OCI-LY3 (cell line): ENCODE measurements at regions not wholly inside any gene's neighbourhood (a gene's known extent, or its start where the extent isn't known, plus 50 kb on each side); places are given as distances from the start of the nearest gene placed in this dataset.

Experiments used
- H2AFZ ChIP-seq: fragments of 200-600, 300-600 bp; shearing (Covaris generic); 2 replicates; pipeline ENCODE4 v1.6.0; 2014; ENCODE audit warnings: antibody characterized with exemption, low read depth, low read length
- H3K27ac ChIP-seq: fragments of 200-600, 300-600 bp; sonication (generic); 2 replicates; pipeline ENCODE4 v1.5.1; 2014; ENCODE audit warnings: mild to moderate bottlenecking, low read length, moderate library complexity, mixed read lengths
- H3K27me3 ChIP-seq: fragments of 200-600, 300-600 bp; sonication (generic); 2 replicates; pipeline ENCODE4 v1.6.1; 2014; ENCODE audit warnings: low read depth, low read length, mixed read lengths
- H3K36me3 ChIP-seq: fragments of 200-600, 300-600 bp; sonication (generic); replicated peaks from 2 replicates; pipeline ENCODE3; 2014; ENCODE audit warnings: low read depth, low read length, mixed read lengths
- H3K4me1 ChIP-seq: fragments of 300-600, 200-600 bp; sonication (generic); 2 replicates; pipeline ENCODE4 v1.6.1; 2014; ENCODE audit warnings: low read length, mixed read lengths
- H3K4me2 ChIP-seq: fragments of 200-600, 300-600 bp; sonication (generic); 2 replicates; pipeline ENCODE4 v1.6.1; 2014; ENCODE audit warnings: low read length, mixed read lengths
- H3K4me3 ChIP-seq: fragments of 300-600, 200-600 bp; sonication (generic); 2 replicates; pipeline ENCODE4 v1.5.1; 2014; ENCODE audit warnings: antibody characterized with exemption, mild to moderate bottlenecking, low read length, moderate library complexity
- H3K79me2 ChIP-seq: fragments of 300-600, 200-600 bp; shearing (Covaris generic); 2 replicates; pipeline ENCODE4 v1.6.1; 2014; ENCODE audit warnings: mild to moderate bottlenecking, low read length, mixed read lengths
- H3K9ac ChIP-seq: fragments of 300-600, 200-600 bp; shearing (Covaris generic); 2 replicates; pipeline ENCODE4 v1.6.0; 2014; ENCODE audit warnings: mild to moderate bottlenecking, low read length, moderate library complexity
- H3K9me3 ChIP-seq: fragments of 200-600, 300-600 bp; shearing (Covaris generic); 2 replicates; pipeline ENCODE4 v1.6.1; 2014; ENCODE audit warnings: low read length, mixed read lengths; ENCODE audit not compliant: insufficient read depth
- H4K20me1 ChIP-seq: fragments of 200-600, 300-600 bp; sonication (generic); 2 replicates; pipeline ENCODE4 v1.6.1; 2016; ENCODE audit warnings: low read length, mixed read lengths; ENCODE audit not compliant: insufficient read depth
- EZH2phosphoT487 ChIP-seq: fragments of 200-600 bp; shearing (Covaris generic); IDR thresholded peaks from 2 replicates; pipeline ENCODE4 v1.6.1; 2018; ENCODE audit warnings: antibody characterized with exemption, mixed run types, low read depth
- TF ChIP-seq, protein P1 (sequence below): fragments of 200-600, 300-600 bp; sonication (generic); IDR thresholded peaks from 2 replicates; pipeline ENCODE4 v1.5.1; 2014; ENCODE audit warnings: antibody characterized with exemption, low read length, low read depth

DNA sequence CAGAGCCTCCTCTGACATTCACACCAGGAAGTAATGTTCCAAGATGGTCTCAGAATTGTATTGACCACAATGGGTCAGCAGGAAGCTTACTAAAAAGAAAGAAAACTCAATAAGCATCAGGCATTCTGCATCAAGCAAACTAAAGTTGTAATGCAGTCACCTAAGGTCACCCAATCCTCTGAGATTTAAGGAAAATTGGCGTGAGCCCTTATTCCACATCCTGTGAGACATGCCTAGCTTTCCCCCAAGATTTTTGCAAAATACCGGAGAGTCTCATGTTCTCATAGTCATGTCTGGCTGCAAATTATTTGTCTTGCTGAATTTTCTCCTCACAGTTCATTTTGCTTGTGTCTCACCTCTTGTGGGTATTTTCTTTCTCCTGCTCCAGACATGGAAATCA lies 417.1 kb upstream of the SOX9 start:
- H3K9ac ChIP-seq: no peak overlapping the region
- H3K4me2 ChIP-seq: no peak overlapping the region
- no peaks in the 10 kb centered on the region for H3K9me3 ChIP-seq
- no peak overlapping the region for H3K4me3 ChIP-seq
- H2AFZ ChIP-seq: no peak overlapping the region
- H3K36me3 ChIP-seq: no peaks in the 10 kb centered on the region
- no peaks in the 10 kb centered on the region for H4K20me1 ChIP-seq
- no peak for TF ChIP-seq EZH2phosphoT487
- TF ChIP-seq, protein P1, sequence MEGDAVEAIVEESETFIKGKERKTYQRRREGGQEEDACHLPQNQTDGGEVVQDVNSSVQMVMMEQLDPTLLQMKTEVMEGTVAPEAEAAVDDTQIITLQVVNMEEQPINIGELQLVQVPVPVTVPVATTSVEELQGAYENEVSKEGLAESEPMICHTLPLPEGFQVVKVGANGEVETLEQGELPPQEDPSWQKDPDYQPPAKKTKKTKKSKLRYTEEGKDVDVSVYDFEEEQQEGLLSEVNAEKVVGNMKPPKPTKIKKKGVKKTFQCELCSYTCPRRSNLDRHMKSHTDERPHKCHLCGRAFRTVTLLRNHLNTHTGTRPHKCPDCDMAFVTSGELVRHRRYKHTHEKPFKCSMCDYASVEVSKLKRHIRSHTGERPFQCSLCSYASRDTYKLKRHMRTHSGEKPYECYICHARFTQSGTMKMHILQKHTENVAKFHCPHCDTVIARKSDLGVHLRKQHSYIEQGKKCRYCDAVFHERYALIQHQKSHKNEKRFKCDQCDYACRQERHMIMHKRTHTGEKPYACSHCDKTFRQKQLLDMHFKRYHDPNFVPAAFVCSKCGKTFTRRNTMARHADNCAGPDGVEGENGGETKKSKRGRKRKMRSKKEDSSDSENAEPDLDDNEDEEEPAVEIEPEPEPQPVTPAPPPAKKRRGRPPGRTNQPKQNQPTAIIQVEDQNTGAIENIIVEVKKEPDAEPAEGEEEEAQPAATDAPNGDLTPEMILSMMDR: no peak
- H3K4me1 ChIP-seq: no peaks in the 10 kb centered on the region
- H3K27ac ChIP-seq: no peak overlapping the region
- no peaks in the 10 kb centered on the region for H3K27me3 ChIP-seq
- no peaks in the 10 kb centered on the region for H3K79me2 ChIP-seq

DNA sequence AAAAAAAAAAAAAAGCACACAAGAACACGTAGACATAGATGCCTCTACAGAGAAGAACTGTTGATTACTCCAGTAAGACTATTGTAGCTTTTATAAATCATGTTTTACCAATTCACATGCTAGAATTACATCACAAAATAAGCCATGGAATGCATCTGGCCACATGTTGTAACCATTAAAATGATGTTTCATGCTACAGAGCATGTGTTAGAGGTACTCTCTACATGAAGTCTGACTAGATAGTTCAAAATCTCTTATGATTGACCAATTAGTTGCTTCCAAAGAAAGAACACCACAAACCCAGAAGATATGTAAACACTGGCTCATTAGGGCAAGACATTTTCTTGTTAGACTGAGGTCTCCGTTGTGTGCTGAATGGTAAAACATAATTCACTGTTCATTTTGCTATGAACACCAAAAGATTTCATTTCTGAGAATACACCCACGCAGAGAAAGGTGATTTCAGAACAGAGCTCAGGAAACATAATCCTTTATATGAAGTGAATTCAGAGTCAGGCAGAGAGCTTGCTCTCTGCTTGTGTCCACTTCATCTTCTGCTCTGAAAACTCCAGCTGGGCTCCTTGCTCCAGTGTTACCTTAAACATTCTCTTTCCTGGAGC lies 411.4 kb upstream of the SOX9 start:
- no peak overlapping the region for H3K27ac ChIP-seq

DNA sequence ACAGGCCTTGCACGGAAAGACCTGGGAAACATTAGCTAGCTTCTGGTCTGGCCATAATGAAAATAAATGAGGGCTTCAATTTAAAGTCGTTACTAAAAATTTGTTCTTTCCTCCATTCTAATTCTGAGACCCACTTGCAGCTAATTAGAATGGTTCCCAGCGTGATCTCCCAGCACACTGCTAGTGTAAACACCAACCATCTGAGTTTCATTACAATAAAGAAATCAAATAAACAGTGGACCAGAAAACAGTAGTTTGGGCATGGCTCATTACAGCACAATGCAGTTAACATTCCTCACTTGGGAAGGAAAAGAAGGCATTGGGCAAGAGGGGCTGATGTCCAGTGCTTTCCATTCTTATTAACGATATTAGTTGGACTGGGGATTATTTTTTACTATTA lies 410.9 kb upstream of the SOX9 start:
- Histone ChIP-seq H3K4me2 (no peak overlapping the region), H3K4me1 (no peaks in the 10 kb centered on the region), H3K27ac (no peak overlapping the region), H3K36me3 (no peaks in the 10 kb centered on the region), H3K9me3 (no peaks in the 10 kb centered on the region), H3K27me3 (no peaks in the 10 kb centered on the region), H2AFZ (no peak overlapping the region), H3K4me3 (no peak overlapping the region), H3K9ac (no peak overlapping the region), H4K20me1 (no peaks in the 10 kb centered on the region), H3K79me2 (no peaks in the 10 kb centered on the region)
- TF ChIP-seq, protein P1: no peak
- no peak for TF ChIP-seq EZH2phosphoT487

More for the DNA sequence above, 411.4 kb upstream of the SOX9 start:
- no peak overlapping the region for H3K9ac ChIP-seq
- no peaks in the 10 kb centered on the region for H3K9me3 ChIP-seq
- H3K4me2 ChIP-seq: no peak overlapping the region
- H3K4me1 ChIP-seq: no peaks in the 10 kb centered on the region
- no peak overlapping the region for H2AFZ ChIP-seq
- H3K36me3 ChIP-seq: no peaks in the 10 kb centered on the region
- no peaks in the 10 kb centered on the region for H4K20me1 ChIP-seq
- TF ChIP-seq, protein P1: no peak
- no peak for TF ChIP-seq EZH2phosphoT487
- no peaks in the 10 kb centered on the region for H3K27me3 ChIP-seq
- H3K79me2 ChIP-seq: no peaks in the 10 kb centered on the region
- no peak overlapping the region for H3K4me3 ChIP-seq

DNA sequence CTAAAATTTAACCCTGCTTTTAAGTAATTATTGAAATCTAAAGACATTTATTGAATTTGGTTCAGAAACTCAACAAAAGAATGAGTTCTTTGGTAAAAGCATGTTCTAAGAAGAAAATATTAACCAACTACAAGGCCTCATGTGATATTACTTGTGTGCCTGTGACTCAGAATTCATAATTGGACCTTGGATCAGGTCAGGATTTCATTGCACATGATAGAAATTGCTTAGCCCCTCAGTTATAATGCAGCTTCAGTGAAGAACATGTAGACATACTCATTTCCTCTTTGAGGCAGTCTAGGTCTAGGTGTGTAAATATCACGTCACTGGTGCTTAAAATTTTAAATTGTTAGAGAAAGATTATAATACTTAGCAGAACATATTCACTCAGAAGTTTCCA lies 410.0 kb upstream of the SOX9 start:
- Histone ChIP-seq H2AFZ (no peak overlapping the region), H4K20me1 (no peaks in the 10 kb centered on the region), H3K27me3 (no peaks in the 10 kb centered on the region), H3K9me3 (no peaks in the 10 kb centered on the region), H3K9ac (no peak overlapping the region), H3K4me3 (no peak overlapping the region), H3K4me2 (no peak overlapping the region), H3K36me3 (no peaks in the 10 kb centered on the region), H3K27ac (no peak overlapping the region), H3K79me2 (no peaks in the 10 kb centered on the region), H3K4me1 (no peaks in the 10 kb centered on the region)
- TF ChIP-seq, protein P1: no peak
- TF ChIP-seq EZH2phosphoT487: no peak
